IMR-90 (cell line): ENCODE measurements at regions not wholly inside any gene's neighbourhood (a gene's known extent, or its start where the extent isn't known, plus 50 kb on each side); places are given as distances from the start of the nearest gene placed in this dataset.

ENCODE experiments used
- ATAC-seq: fragments of 200-7000 bp; cut with Tn5 transposase; 2 replicates; pipeline ENCODE4 v1.9.1; 2020; ENCODE audit warnings: low read depth, mild to moderate bottlenecking, moderate library complexity
- BruUV-seq: library from RNA; stranded (reverse); fragments of 400-500 nt; replicated peaks from 2 replicates; lab custom pipeline; 2021; lab: Mats Ljungman, UMichigan
- CTCF ChIA-PET: fragments of 300-600 bp; formaldehyde crosslinking; extraction: SDS; loops from one replicate; lab custom pipeline; 2021; ENCODE audit warnings: antibody characterized with exemption; lab: Yijun Ruan, JAX
- POLR2A ChIA-PET: fragments of 300-600 bp; sonication (Branson Sonifier 250); formaldehyde crosslinking; loops from one replicate; lab custom pipeline; 2022; ENCODE audit warnings: antibody characterized with exemption; ENCODE audit not compliant: unreplicated experiment; lab: Charles Lee
- DNase-seq: peaks from one replicate; pipeline ENCODE4 v3.0.0; 2013
- H2AFZ ChIP-seq: replicated peaks from 2 replicates; pipeline ENCODE3; 2013; ENCODE audit warnings: low read length, mild to moderate bottlenecking; ENCODE audit not compliant: poor library complexity
- H2AK5ac ChIP-seq: 2 replicates; pipeline ENCODE4 v1.6.1; 2013; ENCODE audit warnings: low read depth, low read length, inconsistent platforms
- H2AK9ac ChIP-seq: replicated peaks from 2 replicates; pipeline ENCODE3; 2013; ENCODE audit warnings: mild to moderate bottlenecking, low read depth, low read length, moderate library complexity; ENCODE audit not compliant: poor library complexity
- H2BK120ac ChIP-seq: 2 replicates; pipeline ENCODE4 v1.6.1; 2013; ENCODE audit warnings: low read depth, low read length, inconsistent platforms
- H2BK15ac ChIP-seq: 3 replicates; pipeline ENCODE4 v1.6.1; 2013; ENCODE audit warnings: low read depth, low read length, inconsistent platforms
- H2BK20ac ChIP-seq: 2 replicates; pipeline ENCODE4 v1.6.1; 2013; ENCODE audit warnings: low read depth, mild to moderate bottlenecking, inconsistent platforms, low read length, moderate library complexity
- H2BK5ac ChIP-seq: 2 replicates; pipeline ENCODE4 v1.6.1; 2013; ENCODE audit warnings: mild to moderate bottlenecking, low read depth, low read length, inconsistent platforms; ENCODE audit not compliant: poor library complexity, severe bottlenecking
- H3K14ac ChIP-seq: replicated peaks from 2 replicates; pipeline ENCODE4 v1.6.1; 2013; ENCODE audit warnings: low read depth, low read length, inconsistent platforms
- H3K18ac ChIP-seq: 2 replicates; pipeline ENCODE4 v1.6.1; 2013; ENCODE audit warnings: low read depth, low read length, control low read depth
- H3K23ac ChIP-seq: 2 replicates; pipeline ENCODE4 v1.6.1; 2013; ENCODE audit warnings: low read depth, low read length, inconsistent platforms
- H3K27ac ChIP-seq: 2 replicates; pipeline ENCODE4 v1.5.1; 2013; ENCODE audit warnings: mild to moderate bottlenecking, control low read depth, low read length; ENCODE audit not compliant: insufficient read depth
- H3K27me3 ChIP-seq: 2 replicates; pipeline ENCODE4 v1.6.1; 2013; ENCODE audit warnings: low read length; ENCODE audit not compliant: control insufficient read depth, insufficient read depth
- H3K36me3 ChIP-seq: 2 replicates; pipeline ENCODE4 v1.6.1; 2013; ENCODE audit warnings: low read length, mixed read lengths; ENCODE audit not compliant: control insufficient read depth, insufficient read depth
- H3K4ac ChIP-seq: 2 replicates; pipeline ENCODE4 v1.6.1; 2013; ENCODE audit warnings: low read depth, low read length, inconsistent platforms
- H3K4me1 ChIP-seq: 2 replicates; pipeline ENCODE4 v1.6.1; 2013; ENCODE audit warnings: low read length, mixed read lengths; ENCODE audit not compliant: control insufficient read depth, insufficient read depth
- H3K4me2 ChIP-seq: 2 replicates; pipeline ENCODE4 v1.6.1; 2013; ENCODE audit warnings: low read depth, mild to moderate bottlenecking, control low read depth, low read length, moderate library complexity
- H3K4me3 ChIP-seq: 2 replicates; pipeline ENCODE4 v1.5.1; 2013; ENCODE audit warnings: low read depth, mild to moderate bottlenecking, control low read depth, low read length, moderate library complexity; ENCODE audit not compliant: insufficient read depth
- H3K56ac ChIP-seq: 2 replicates; pipeline ENCODE4 v1.6.1; 2013; ENCODE audit warnings: low read length, inconsistent platforms; ENCODE audit not compliant: insufficient read depth; ENCODE audit errors: extremely low read depth
- H3K79me1 ChIP-seq, 2 experiments: 2 replicates each; pipeline ENCODE4 v1.6.1; 2013; ENCODE audit warnings: low read length in 2 of 2, inconsistent platforms in 1 of 2, low read depth in 1 of 2
- H3K9ac ChIP-seq: 2 replicates; pipeline ENCODE4 v1.6.1; 2013; ENCODE audit warnings: low read depth, low read length, control low read depth
- H3K9me1 ChIP-seq: 2 replicates; pipeline ENCODE4 v1.6.1; 2013; ENCODE audit warnings: low read length, inconsistent platforms; ENCODE audit not compliant: insufficient read depth
- H3K9me3 ChIP-seq: 2 replicates; pipeline ENCODE4 v1.6.1; 2013; ENCODE audit warnings: low read length; ENCODE audit not compliant: control insufficient read depth, insufficient read depth
- H4K20me1 ChIP-seq: 2 replicates; pipeline ENCODE4 v1.6.1; 2013; ENCODE audit warnings: low read length, inconsistent platforms; ENCODE audit not compliant: insufficient read depth
- H4K5ac ChIP-seq: 2 replicates; pipeline ENCODE4 v1.6.1; 2013; ENCODE audit warnings: mild to moderate bottlenecking, low read depth, low read length, control low read depth
- H4K8ac ChIP-seq, 2 experiments: 2 replicates each; pipeline ENCODE4 v1.6.1; 2013; ENCODE audit warnings: low read depth in 2 of 2, low read length in 2 of 2, control low read depth in 1 of 2, inconsistent platforms in 1 of 2
- H4K91ac ChIP-seq: 2 replicates; pipeline ENCODE4 v1.6.1; 2013; ENCODE audit warnings: low read depth, low read length, inconsistent platforms; ENCODE audit not compliant: insufficient read depth
- BHLHE40 ChIP-seq: fragments of 150-350 bp; IDR thresholded peaks from 2 replicates; pipeline ENCODE4 v1.6.1; 2016; ENCODE audit warnings: mild to moderate bottlenecking, low read depth, low read length
- CEBPB ChIP-seq: IDR thresholded peaks from 2 replicates; pipeline ENCODE4 v1.6.1; 2012; ENCODE audit warnings: low read depth, low read length, improper control_type of control experiment
- CHD1 ChIP-seq: IDR thresholded peaks from 2 replicates; pipeline ENCODE4 v1.6.1; 2012; ENCODE audit warnings: low read depth, low read length, improper control_type of control experiment
- CTCF ChIP-seq: conservative IDR thresholded peaks from 2 replicates; pipeline ENCODE4 v1.5.1; 2012; ENCODE audit warnings: mild to moderate bottlenecking, low read depth, low read length, improper control_type of control experiment
- ELK1 ChIP-seq: fragments of 150-350 bp; IDR thresholded peaks from 2 replicates; pipeline ENCODE4 v1.6.1; 2016; ENCODE audit warnings: low read depth, mild to moderate bottlenecking, low read length, moderate library complexity, borderline replicate concordance
- FOS ChIP-seq: fragments of 150-350 bp; IDR thresholded peaks from 2 replicates; pipeline ENCODE4 v1.6.1; 2016; ENCODE audit warnings: low read depth, low read length
- MAFK ChIP-seq: IDR thresholded peaks from 2 replicates; pipeline ENCODE4 v1.6.1; 2012; ENCODE audit warnings: low read depth, low read length, improper control_type of control experiment
- MAZ ChIP-seq: IDR thresholded peaks from 2 replicates; pipeline ENCODE4 v1.6.1; 2012; ENCODE audit warnings: low read depth, mild to moderate bottlenecking, low read length, improper control_type of control experiment, moderate library complexity, borderline replicate concordance
- MXI1 ChIP-seq: IDR thresholded peaks from 2 replicates; pipeline ENCODE4 v1.6.1; 2012; ENCODE audit warnings: low read depth, mild to moderate bottlenecking, low read length, moderate library complexity, borderline replicate concordance
- NFE2L2 ChIP-seq: fragments of 150-350 bp; IDR thresholded peaks from 2 replicates; pipeline ENCODE4 v1.6.1; 2016; ENCODE audit warnings: low read depth, mild to moderate bottlenecking, low read length
- POLR2A ChIP-seq: IDR thresholded peaks from 2 replicates; pipeline ENCODE4 v1.6.1; 2012; ENCODE audit warnings: mild to moderate bottlenecking, low read depth, low read length
- RAD21 ChIP-seq: IDR thresholded peaks from 2 replicates; pipeline ENCODE4 v1.6.1; 2012; ENCODE audit warnings: low read length, improper control_type of control experiment
- RCOR1 ChIP-seq: IDR thresholded peaks from 2 replicates; pipeline ENCODE4 v1.6.1; 2012; ENCODE audit warnings: mild to moderate bottlenecking, low read length, improper control_type of control experiment; ENCODE audit not compliant: insufficient replicate concordance
- RFX5 ChIP-seq: IDR thresholded peaks from 2 replicates; pipeline ENCODE4 v1.8.0; 2012; ENCODE audit warnings: low read depth, mild to moderate bottlenecking, low read length, moderate library complexity
- SMC3 ChIP-seq: fragments of 150-350 bp; IDR thresholded peaks from 2 replicates; pipeline ENCODE4 v1.6.1; 2016; ENCODE audit warnings: low read depth, mild to moderate bottlenecking, antibody characterized with exemption, low read length, moderate library complexity
- USF2 ChIP-seq: fragments of 150-350 bp; IDR thresholded peaks from 2 replicates; pipeline ENCODE4 v1.6.1; 2017; ENCODE audit warnings: mild to moderate bottlenecking, antibody characterized with exemption, low read length, low read depth
- WGBS, 2 experiments: methylation state at CpG; one replicate each; pipeline versions ENCODE4 v1.1.5 to v1.1.7; 2013; ENCODE audit warnings: missing lambda C conversion rate in 2 of 2; ENCODE audit not compliant: insufficient read length in 1 of 2; ENCODE audit errors: extremely low coverage in 2 of 2; 5-methylcytosine and 5-hydroxymethylcytosine counted together
- dilution Hi-C: fragments of 300-500 bp; cut with HindIII; formaldehyde crosslinking; loops from one replicate; pipeline ENCODE4 v1.14.3; 2018; ENCODE audit warnings: low sequenced_read_pairs; ENCODE audit not compliant: unreplicated experiment
- in situ Hi-C: fragments of 300-500 bp; cut with MboI; formaldehyde crosslinking; loops from 3 replicates; pipeline ENCODE4 v1.14.3; 2019; ENCODE audit warnings: low sequenced_read_pairs, inconsistent platforms, mixed read lengths
- intact Hi-C: fragments of 100-400 bp; cut with micrococcal nuclease; formaldehyde crosslinking; loops from 2 replicates; pipeline ENCODE4 v1.10.0; 2022

- H2BK120ac ChIP-seq, result no peak overlapping the region
- no peaks in the 10 kb centered on the region for H3K9me1 ChIP-seq
- no peak overlapping the region for H2BK5ac ChIP-seq
- H4K5ac ChIP-seq, result no peak overlapping the region
- H3K4me3 ChIP-seq, result no peak overlapping the region
- H2AK5ac ChIP-seq, result no peak overlapping the region
- intact Hi-C loops, result no loop called here
- no peak overlapping the region for H3K14ac ChIP-seq
- ChIA-PET POLR2A (no interaction called here), CTCF (no interaction called here)
- H3K4me2 ChIP-seq, result no peak overlapping the region
- H3K4me1 ChIP-seq, result no peaks in the 10 kb centered on the region
- no peak overlapping the region for H3K27ac ChIP-seq
- no peak overlapping the region for H3K9ac ChIP-seq
- no peak overlapping the region for H4K8ac ChIP-seq
- H2BK20ac ChIP-seq, result no peak overlapping the region
- no peak overlapping the region for H2AK9ac ChIP-seq
- H3K27me3 ChIP-seq, result no peaks in the 10 kb centered on the region
- no peaks in the 10 kb centered on the region for H3K79me1 ChIP-seq
- H4K91ac ChIP-seq, result no peak overlapping the region
- no peak overlapping the region for H2AFZ ChIP-seq
- WGBS, 2 experiments, result no CpG with 5 or more reads among the region's 1 CpG
- H3K36me3 ChIP-seq, result no peaks in the 10 kb centered on the region
- no peak for ATAC-seq
- no peak overlapping the region for H3K23ac ChIP-seq
- H2BK15ac ChIP-seq, result no peak overlapping the region
- no peak overlapping the region for H3K18ac ChIP-seq
- BruUV-seq, result no TSS peak
- in situ Hi-C loops, result no loop called here
- no peaks in the 10 kb centered on the region for H3K9me3 ChIP-seq
- no peak overlapping the region for H3K4ac ChIP-seq
- no peaks in the 10 kb centered on the region for H4K20me1 ChIP-seq
- TF ChIP-seq CHD1 (no peak), BHLHE40 (no peak), FOS (no peak), RCOR1 (no peak), POLR2A (no peak), ELK1 (no peak), RFX5 (no peak), CTCF (no peak), USF2 (no peak), RAD21 (no peak), CEBPB (no peak), MAZ (no peak), MXI1 (no peak), NFE2L2 (no peak), MAFK (no peak), SMC3 (no peak)
- no peak for DNase-seq
- H3K56ac ChIP-seq, result no peak overlapping the region
- dilution Hi-C loops, result no loop called here
Observed at GRCh38 chr3:137835096-137835495, 71.0 kb downstream of the SOX14 start.
